ENCODE measurements at regions not wholly inside any gene's neighbourhood (a gene's known extent, or its start where the extent isn't known, plus 50 kb on each side); places are given as distances from the start of the nearest gene placed in this dataset.
"Not testable (repeated sequence)": the region's sequence is repeated elsewhere in the genome, so short reads cannot be mapped to it uniquely, and the experiment has no call there.

DNA sequence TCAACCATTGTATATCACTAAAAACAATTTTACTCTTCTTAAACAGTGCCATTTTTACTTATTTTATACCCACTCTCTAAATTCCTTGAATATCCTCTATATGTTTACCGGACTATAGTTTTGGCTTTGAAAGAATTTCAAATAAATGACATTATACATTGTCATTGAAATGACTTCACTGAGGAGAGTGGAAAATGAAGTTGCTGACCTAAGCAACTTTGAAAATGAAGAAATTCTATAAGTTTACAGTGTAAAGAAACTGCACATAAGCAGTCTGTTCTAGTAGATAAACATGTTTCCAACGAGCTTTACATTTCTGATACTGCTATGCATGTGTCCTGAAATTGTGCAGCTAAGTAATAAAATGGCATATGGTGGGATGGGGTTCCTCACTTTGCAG, 1094.0 kb downstream of the TMEM121 start:
- TF ChIP-seq POLR2A (IDR thresholded peaks at IDR 0.05) = no peak
- TF ChIP-seq, protein P1, sequence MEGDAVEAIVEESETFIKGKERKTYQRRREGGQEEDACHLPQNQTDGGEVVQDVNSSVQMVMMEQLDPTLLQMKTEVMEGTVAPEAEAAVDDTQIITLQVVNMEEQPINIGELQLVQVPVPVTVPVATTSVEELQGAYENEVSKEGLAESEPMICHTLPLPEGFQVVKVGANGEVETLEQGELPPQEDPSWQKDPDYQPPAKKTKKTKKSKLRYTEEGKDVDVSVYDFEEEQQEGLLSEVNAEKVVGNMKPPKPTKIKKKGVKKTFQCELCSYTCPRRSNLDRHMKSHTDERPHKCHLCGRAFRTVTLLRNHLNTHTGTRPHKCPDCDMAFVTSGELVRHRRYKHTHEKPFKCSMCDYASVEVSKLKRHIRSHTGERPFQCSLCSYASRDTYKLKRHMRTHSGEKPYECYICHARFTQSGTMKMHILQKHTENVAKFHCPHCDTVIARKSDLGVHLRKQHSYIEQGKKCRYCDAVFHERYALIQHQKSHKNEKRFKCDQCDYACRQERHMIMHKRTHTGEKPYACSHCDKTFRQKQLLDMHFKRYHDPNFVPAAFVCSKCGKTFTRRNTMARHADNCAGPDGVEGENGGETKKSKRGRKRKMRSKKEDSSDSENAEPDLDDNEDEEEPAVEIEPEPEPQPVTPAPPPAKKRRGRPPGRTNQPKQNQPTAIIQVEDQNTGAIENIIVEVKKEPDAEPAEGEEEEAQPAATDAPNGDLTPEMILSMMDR (IDR thresholded peaks at IDR 0.05) = no peak
- no peak for DNase-seq
- no peaks in the 10 kb centered on the region for H3K36me3 ChIP-seq (ENCODE audit: low read depth, missing control alignments)
- WGBS, 2 donors = 65 to 78% methylated on average over 2 of the region's 2 CpGs
- H3K9me3 ChIP-seq = no peaks in the 10 kb centered on the region
- intact Hi-C loops (cut with DNase I; ENCODE audit: low total_unique reads) = no loop called here
- no peaks in the 10 kb centered on the region for H3K4me1 ChIP-seq
- no peak overlapping the region for H3K27ac ChIP-seq
- H3K27me3 ChIP-seq = no peaks in the 10 kb centered on the region
- no peak overlapping the region for H3K4me3 ChIP-seq

DNA sequence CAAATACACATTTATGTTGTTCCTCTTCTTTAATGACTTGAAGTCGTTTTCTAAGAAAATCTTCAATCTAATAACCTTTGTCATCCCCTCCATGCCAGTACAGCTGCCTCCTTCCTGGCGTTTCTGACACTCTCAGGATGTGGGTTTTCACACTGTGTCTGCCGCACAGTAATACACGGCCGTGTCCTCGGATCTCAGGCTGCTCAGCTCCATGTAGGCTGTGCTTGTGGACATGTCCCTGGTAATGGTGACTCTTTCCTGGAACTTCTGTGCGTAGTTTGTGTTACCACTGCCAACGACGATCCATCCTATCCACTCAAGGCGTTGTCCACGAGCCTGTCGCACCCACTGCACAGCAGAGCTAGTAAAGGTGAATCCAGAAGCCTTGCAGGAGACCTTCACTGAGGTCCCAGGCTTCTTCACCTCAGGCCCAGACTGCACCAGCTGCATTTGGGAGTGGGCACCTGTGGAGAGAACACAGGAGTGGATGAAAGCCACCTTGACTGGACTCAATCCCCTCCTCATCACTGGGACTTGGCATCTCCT, 1095.9 kb downstream of the TMEM121 start:
- intact Hi-C loops (cut with DNase I; ENCODE audit: low total_unique reads) = no loop called here

DNA sequence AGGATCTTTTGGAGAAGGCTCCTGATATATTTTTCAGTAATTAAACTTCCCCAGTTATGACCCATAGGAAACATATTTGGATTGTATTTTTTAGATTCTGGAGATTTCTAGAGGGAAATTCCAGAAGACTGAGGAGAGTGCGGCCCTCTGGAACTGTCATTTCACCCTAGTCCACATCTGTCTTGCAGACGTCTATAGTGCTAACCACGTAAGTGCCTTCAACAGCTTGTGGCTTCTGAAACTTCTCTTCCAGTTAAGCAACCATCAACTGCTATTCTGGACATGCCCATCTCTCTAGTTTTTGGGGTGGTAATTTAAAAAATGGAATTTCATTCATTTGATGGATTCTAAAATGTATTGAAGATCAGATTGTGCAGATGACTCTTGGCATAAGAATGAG, 1098.8 kb downstream of the TMEM121 start:
- no peak overlapping the region for H3K27ac ChIP-seq
- H3K9me3 ChIP-seq = no peaks in the 10 kb centered on the region
- H3K4me3 ChIP-seq = no peak overlapping the region
- no peak for DNase-seq
- no peaks in the 10 kb centered on the region for H3K36me3 ChIP-seq (ENCODE audit: low read depth, missing control alignments)
- WGBS, 2 donors = 63 to 82% methylated on average over 3 of the region's 3 CpGs
- no peaks in the 10 kb centered on the region for H3K27me3 ChIP-seq
- TF ChIP-seq POLR2A (IDR thresholded peaks at IDR 0.05) = no peak
- TF ChIP-seq, protein P1 (IDR thresholded peaks at IDR 0.05) = no peak
- H3K4me1 ChIP-seq = no peaks in the 10 kb centered on the region
- intact Hi-C loops (cut with DNase I; ENCODE audit: low total_unique reads) = no loop called here

More for the DNA sequence above, 1095.9 kb downstream of the TMEM121 start:
- no peak for TF ChIP-seq POLR2A (IDR thresholded peaks at IDR 0.05)
- TF ChIP-seq, protein P1 (IDR thresholded peaks at IDR 0.05) = no peak
- Histone ChIP-seq H3K4me3 (no peak overlapping the region), H3K27ac (no peak overlapping the region), H3K36me3 (ENCODE audit: low read depth, missing control alignments) (no peaks in the 10 kb centered on the region), H3K9me3 (no peaks in the 10 kb centered on the region), H3K27me3 (no peaks in the 10 kb centered on the region), H3K4me1 (no peaks in the 10 kb centered on the region)
- 42 to 64% methylated on average over 12 of the region's 12 CpGs for WGBS, 2 donors
- no peak for DNase-seq

DNA sequence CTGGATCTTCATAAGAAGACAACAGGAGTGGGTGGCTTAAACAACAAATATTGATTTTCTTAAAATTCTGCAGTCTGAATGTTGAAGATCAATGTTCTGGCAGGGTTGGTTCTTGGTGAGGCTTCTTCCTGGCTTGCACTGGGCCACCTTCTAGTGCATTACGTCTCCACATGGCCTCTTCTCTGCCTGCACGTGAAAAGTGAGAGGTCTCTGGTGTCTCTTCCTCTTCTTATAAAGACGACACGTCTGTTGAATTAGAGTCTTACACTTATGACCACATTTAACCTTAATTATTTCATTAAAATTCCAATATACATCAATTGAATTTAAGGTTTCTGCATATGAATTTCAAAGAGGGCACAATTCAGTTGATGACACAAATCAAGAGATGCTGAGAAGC, 1100.1 kb downstream of the TMEM121 start:
- WGBS, 2 donors = 32 to 35% methylated on average over 4 of the region's 4 CpGs
- intact Hi-C loops (cut with DNase I; ENCODE audit: low total_unique reads); H3K9me3 ChIP-seq; H3K27ac ChIP-seq; H3K4me1 ChIP-seq; H3K27me3 ChIP-seq; H3K36me3 ChIP-seq (ENCODE audit: low read depth, missing control alignments); H3K4me3 ChIP-seq; DNase-seq: not testable (repeated sequence)

DNA sequence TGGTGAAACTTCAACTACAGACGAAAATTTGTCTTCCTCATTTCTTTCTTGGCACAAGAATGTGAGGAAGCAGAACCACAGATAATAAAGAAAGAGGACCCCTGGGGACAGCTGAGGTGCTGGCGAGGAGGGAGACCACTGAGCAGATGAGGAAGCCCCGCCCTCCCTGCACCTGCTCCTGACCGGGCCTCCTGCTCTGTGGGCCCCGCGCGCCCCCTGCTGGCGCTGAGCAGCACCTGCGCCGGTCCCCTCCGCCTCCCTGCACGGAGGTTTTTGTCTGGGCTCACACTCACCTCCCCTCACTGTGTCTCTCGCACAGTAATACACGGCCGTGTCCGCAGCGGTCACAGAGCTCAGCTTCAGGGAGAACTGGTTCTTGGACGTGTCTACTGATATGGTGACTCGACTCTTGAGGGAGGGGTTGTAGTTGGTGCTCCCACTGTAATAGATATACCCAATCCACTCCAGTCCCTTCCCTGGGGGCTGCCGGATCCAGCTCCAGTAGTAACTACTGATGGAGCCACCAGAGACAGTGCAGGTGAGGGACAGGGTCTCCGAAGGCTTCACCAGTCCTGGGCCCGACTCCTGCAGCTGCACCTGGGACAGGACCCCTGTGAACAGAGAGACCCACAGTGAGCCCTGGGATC, 1100.7 kb downstream of the TMEM121 start:
- peak; percentile 66 for DNase-seq
- H3K27ac ChIP-seq; H3K9me3 ChIP-seq; H3K27me3 ChIP-seq; H3K4me3 ChIP-seq; intact Hi-C loops (cut with DNase I; ENCODE audit: low total_unique reads); H3K4me1 ChIP-seq; H3K36me3 ChIP-seq (ENCODE audit: low read depth, missing control alignments): not testable (repeated sequence)
- TF ChIP-seq, protein P1 (IDR thresholded peaks at IDR 0.05) = peak in 1 of 3 experiments; percentile 47
- 33 to 40% methylated on average over 17 to 21 of the region's 22 CpGs for WGBS, 2 donors

All from testis (tissue), 2 donors.